A549 (cell line): ENCODE measurements at regions not wholly inside any gene's neighbourhood (a gene's known extent, or its start where the extent isn't known, plus 50 kb on each side); places are given as distances from the start of the nearest gene placed in this dataset.
A peak's percentile ranks its signal among the peaks of the same experiment; 100 is the strongest.

ENCODE experiments used
- ATAC-seq, 2 experiments: fragments of 200-7000 bp in 1 of 2; fragments of >200 bp in 1 of 2; cut with Nextera tagmentation in 1 of 2; cut with Tn5 transposase in 1 of 2; 3 replicates each; pipeline versions ENCODE4 v1.8.0 to v1.9.1; 2018 to 2020; ENCODE audit warnings: mild to moderate bottlenecking in 1 of 2, moderate library complexity in 1 of 2
- CTCF ChIA-PET: fragments of 300-600 bp; sonication (Branson Sonifier 250); formaldehyde crosslinking; extraction: SDS; loops from one replicate; lab custom pipeline; 2021; ENCODE audit warnings: antibody characterized with exemption, inconsistent platforms; lab: Yijun Ruan, JAX
- POLR2A ChIA-PET: fragments of 350-600 bp; formaldehyde crosslinking; extraction: SDS; loops from one replicate; lab custom pipeline; 2021; ENCODE audit warnings: antibody characterized with exemption, inconsistent platforms; lab: Yijun Ruan, JAX
- DNase-seq, 2 experiments: peaks; one replicate each; pipeline versions ENCODE4 v3.0.0 to v3.0.0-alpha.2; 2011 to 2016; ENCODE audit warnings: low read depth in 1 of 2, low spot score in 1 of 2
- FAIRE-seq: peaks from 2 replicates; lab custom pipeline; 2011; peaks lifted over from hg19 to GRCh38; lab: Jason Lieb, UNC
- H3K27ac ChIP-seq, 2 experiments: fragments of >200 bp; sonication (Bioruptor Twin); formaldehyde crosslinking; 3 replicates each; pipeline ENCODE4 v1.5.1; 2016 to 2017
- H3K4me1 ChIP-seq: fragments of >200 bp; sonication (Bioruptor Twin); formaldehyde crosslinking; 3 replicates; pipeline ENCODE4 v1.6.1; 2016
- H3K4me2 ChIP-seq: fragments of >200 bp; sonication (Bioruptor Twin); formaldehyde crosslinking; 3 replicates; pipeline ENCODE4 v1.6.1; 2016
- H3K4me3 ChIP-seq: fragments of >200 bp; sonication (Bioruptor Twin); formaldehyde crosslinking; 3 replicates; pipeline ENCODE4 v1.5.1; 2016
- H3K9me3 ChIP-seq: fragments of >200 bp; sonication (Bioruptor Twin); formaldehyde crosslinking; 3 replicates; pipeline ENCODE4 v1.6.1; 2016
- BHLHE40 ChIP-seq: IDR thresholded peaks from 2 replicates; pipeline ENCODE4 v1.6.1; 2012; ENCODE audit warnings: low read depth, low read length, inconsistent platforms
- CBX2 ChIP-seq: fragments of 200-600 bp; sonication (generic); IDR thresholded peaks from 2 replicates; pipeline ENCODE4 v1.6.1; 2016; ENCODE audit warnings: low read depth, mild to moderate bottlenecking, borderline replicate concordance
- EHF ChIP-seq: fragments of 250-450 bp; sonication (Bioruptor Pico); IDR thresholded peaks from 2 replicates; pipeline ENCODE4 v1.5.0; 2020; ENCODE audit warnings: mild to moderate bottlenecking
- FOSL2 ChIP-seq, 2 experiments: fragments of 450-650 bp in 1 of 2; fragments of >200 bp in 1 of 2; sonication (Bioruptor Twin) in 1 of 2; formaldehyde crosslinking; IDR thresholded peaks; 2 replicates each; pipeline versions ENCODE4 v1.5.0 to v1.6.1; 2016 to 2020; ENCODE audit warnings: mild to moderate bottlenecking in 1 of 2, moderate library complexity in 1 of 2
- HEYL ChIP-seq: fragments of 250-450 bp; sonication (Bioruptor Pico); IDR thresholded peaks from 2 replicates; pipeline ENCODE4 v1.8.0; 2021; ENCODE audit warnings: mild to moderate bottlenecking, moderate library complexity
- JUN ChIP-seq, 2 experiments: fragments of >200 bp; sonication (Bioruptor Twin); formaldehyde crosslinking; IDR thresholded peaks; 2 replicates in 1 of 2; 3 replicates in 1 of 2; pipeline ENCODE4 v1.6.1; 2016 to 2017
- JUNB ChIP-seq: fragments of >200 bp; sonication (Bioruptor Twin); formaldehyde crosslinking; IDR thresholded peaks from 2 replicates; pipeline ENCODE4 v1.6.1; 2016
- NPAS2 ChIP-seq: fragments of 250-450 bp; sonication (Bioruptor Pico); IDR thresholded peaks from 2 replicates; pipeline ENCODE4 v1.8.0; 2022; ENCODE audit warnings: mild to moderate bottlenecking, moderate library complexity, borderline replicate concordance
- PHF8 ChIP-seq: fragments of 200-600 bp; sonication (generic); IDR thresholded peaks from 2 replicates; pipeline ENCODE4 v1.6.1; 2016; ENCODE audit warnings: low read depth, mild to moderate bottlenecking, antibody characterized with exemption, moderate library complexity, borderline replicate concordance
- RARB ChIP-seq: fragments of 250-450 bp; sonication (Bioruptor Pico); IDR thresholded peaks from 2 replicates; pipeline ENCODE4 v1.8.0; 2021; ENCODE audit warnings: mild to moderate bottlenecking, moderate library complexity
- SREBF2 ChIP-seq: fragments of 450-650 bp; IDR thresholded peaks from 2 replicates; pipeline ENCODE4 v1.6.1; 2014; ENCODE audit warnings: mild to moderate bottlenecking, moderate library complexity
- ZNF302 ChIP-seq: fragments of 250-450 bp; sonication (Bioruptor Pico); IDR thresholded peaks from 2 replicates; pipeline ENCODE4 v1.9.0; 2021; ENCODE audit warnings: inconsistent platforms, mild to moderate bottlenecking, moderate library complexity
- WGBS: methylation state at CpG from one replicate; pipeline ENCODE4 v1.1.6; 2017; ENCODE audit errors: missing lambda C conversion rate; 5-methylcytosine and 5-hydroxymethylcytosine counted together
- TF ChIP-seq, protein P1 (sequence below): fragments of 450-650 bp; IDR thresholded peaks from 2 replicates; pipeline ENCODE4 v1.6.1; 2014; ENCODE audit warnings: antibody characterized with exemption
- TF ChIP-seq, protein P2 (sequence below): fragments of >200 bp; sonication (Bioruptor Twin); formaldehyde crosslinking; IDR thresholded peaks from 3 replicates; pipeline ENCODE4 v1.6.1; 2016
- TF ChIP-seq, protein P3 (sequence below): IDR thresholded peaks from 2 replicates; pipeline ENCODE4 v1.6.1; 2012

DNA sequence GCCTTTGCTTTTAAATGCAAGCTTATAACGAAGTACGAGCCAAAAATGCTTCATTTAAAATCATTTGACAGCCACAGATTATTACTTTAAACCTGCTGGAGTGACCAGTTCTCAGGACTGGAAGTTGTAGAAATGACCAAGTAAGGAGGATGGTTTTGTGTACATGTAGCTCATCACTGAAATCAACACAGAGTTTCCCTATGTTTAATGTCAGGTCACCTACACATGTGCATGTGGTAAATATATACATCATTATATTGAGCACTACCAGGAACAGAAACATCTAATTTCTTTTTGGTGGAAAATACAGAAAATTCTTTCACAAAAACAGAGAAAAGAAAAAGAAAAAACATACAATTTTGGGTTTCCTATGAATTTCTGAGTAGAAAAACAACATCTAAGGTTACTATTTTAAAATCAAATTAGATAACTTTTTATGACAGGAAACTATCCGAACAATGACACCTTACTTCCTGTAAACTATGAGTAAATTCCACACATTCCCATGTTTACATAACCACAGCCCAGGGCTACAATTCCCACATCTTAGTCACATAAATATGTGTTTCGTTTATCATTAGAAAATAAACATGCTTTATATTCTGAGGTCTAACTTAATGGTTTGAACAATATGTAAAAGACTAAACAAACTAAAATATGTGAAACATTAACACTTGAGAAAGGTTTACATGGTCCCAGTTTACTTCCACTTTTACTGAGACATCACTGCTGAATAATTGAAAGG lies 73.6 kb downstream of the ZNF281 start (continued):
- TF ChIP-seq, protein P1, sequence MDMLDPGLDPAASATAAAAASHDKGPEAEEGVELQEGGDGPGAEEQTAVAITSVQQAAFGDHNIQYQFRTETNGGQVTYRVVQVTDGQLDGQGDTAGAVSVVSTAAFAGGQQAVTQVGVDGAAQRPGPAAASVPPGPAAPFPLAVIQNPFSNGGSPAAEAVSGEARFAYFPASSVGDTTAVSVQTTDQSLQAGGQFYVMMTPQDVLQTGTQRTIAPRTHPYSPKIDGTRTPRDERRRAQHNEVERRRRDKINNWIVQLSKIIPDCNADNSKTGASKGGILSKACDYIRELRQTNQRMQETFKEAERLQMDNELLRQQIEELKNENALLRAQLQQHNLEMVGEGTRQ = no peak
- TF ChIP-seq, protein P2, sequence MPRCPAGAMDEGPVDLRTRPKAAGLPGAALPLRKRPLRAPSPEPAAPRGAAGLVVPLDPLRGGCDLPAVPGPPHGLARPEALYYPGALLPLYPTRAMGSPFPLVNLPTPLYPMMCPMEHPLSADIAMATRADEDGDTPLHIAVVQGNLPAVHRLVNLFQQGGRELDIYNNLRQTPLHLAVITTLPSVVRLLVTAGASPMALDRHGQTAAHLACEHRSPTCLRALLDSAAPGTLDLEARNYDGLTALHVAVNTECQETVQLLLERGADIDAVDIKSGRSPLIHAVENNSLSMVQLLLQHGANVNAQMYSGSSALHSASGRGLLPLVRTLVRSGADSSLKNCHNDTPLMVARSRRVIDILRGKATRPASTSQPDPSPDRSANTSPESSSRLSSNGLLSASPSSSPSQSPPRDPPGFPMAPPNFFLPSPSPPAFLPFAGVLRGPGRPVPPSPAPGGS = 0 out of 3 replicates have a peak, but pooled peaks have one; percentile 42
- no peak for TF ChIP-seq ZNF302 (CRISPR knock-in tag)
- no peak for TF ChIP-seq HEYL
- TF ChIP-seq NPAS2 (CRISPR knock-in tag) = no peak
- TF ChIP-seq, all 56 proteins: peak for 10

DNA sequence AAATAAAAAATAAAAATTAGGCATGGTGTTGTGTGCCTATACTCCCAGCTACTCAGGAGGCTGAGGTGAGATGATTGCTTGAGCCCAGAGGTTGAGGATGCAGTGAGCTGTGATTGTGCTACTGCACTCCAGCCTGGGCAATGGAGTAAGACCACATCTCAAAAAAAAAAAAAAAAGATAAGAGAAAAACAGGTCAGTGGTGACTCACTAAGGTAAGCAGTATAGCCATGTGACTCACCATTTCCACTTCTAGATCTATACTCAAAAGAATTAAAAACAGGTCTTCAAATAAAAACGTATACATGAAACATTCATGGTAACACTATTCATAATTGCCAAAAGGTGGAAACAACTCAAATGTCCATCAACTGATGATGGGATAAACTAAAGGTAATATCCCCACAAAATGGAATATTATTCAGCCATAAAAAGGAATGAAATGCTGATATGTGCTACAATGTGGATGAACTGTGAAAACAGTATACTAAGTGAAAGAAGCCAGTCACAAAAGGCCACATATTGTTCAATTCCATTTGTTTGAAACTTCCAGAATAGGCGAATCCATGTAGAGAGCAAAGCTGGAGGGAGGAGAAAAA lies 75.1 kb downstream of the ZNF281 start:
- Histone ChIP-seq H3K4me2 (peak overlapping the region; percentile 56), H3K9me3 (no peaks in the 10 kb centered on the region), H3K4me3 (no peak overlapping the region), H3K4me1 (peaks cover 42% of the 10 kb centered on the region)
- no peak for ATAC-seq
- TF ChIP-seq RARB (CRISPR knock-in tag) = no peak
- TF ChIP-seq FOSL2 (IDR thresholded peaks at IDR 0.05) = peak; percentile 37; the same call in 1 of the 2 replicates
- peak; percentile 75 for TF ChIP-seq FOSL2 (CRISPR knock-in tag; IDR thresholded peaks at IDR 0.05)
- TF ChIP-seq, protein P3, sequence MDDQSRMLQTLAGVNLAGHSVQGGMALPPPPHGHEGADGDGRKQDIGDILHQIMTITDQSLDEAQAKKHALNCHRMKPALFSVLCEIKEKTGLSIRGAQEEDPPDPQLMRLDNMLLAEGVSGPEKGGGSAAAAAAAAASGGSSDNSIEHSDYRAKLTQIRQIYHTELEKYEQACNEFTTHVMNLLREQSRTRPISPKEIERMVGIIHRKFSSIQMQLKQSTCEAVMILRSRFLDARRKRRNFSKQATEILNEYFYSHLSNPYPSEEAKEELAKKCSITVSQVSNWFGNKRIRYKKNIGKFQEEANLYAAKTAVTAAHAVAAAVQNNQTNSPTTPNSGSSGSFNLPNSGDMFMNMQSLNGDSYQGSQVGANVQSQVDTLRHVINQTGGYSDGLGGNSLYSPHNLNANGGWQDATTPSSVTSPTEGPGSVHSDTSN = no peak
- no peak for TF ChIP-seq SREBF2
- TF ChIP-seq PHF8 = no peak
- peak; percentile 53 for TF ChIP-seq JUNB
- TF ChIP-seq, all 56 proteins: peak for 2
- WGBS = 50% methylated on average over 2 of the region's 2 CpGs
- DNase-seq = no peak
- ChIA-PET POLR2A (no interaction called here), CTCF (no interaction called here)
- H3K27ac ChIP-seq = peak overlapping the region; percentile 47 to 78
- no peak for FAIRE-seq

DNA sequence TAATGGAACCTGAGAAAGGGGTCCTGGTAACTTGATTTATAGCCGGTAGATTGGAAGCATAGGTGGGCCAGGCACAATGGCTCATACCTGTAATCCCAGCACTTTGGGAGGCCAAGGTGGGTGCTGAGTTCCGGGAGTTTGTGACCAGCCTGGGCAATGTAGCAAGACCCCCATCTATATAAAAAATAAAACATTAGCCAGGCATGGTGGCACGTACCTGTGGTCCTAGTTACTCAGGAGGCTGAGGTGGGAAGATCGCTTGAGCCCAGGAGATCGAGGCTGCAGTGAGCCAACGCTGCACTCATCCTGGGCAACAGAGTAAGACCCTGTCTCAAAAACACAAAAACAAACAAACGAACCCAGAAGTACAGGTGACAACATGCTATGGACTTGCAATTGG lies 76.5 kb downstream of the ZNF281 start:
- DNase-seq (no peak), FAIRE-seq (no peak), ATAC-seq (no peak)
- TF ChIP-seq, protein P3 = no peak
- TF ChIP-seq EHF (CRISPR knock-in tag) (no peak), HEYL (no peak), JUNB (no peak), JUN (IDR thresholded peaks at IDR 0.05) (no peak), CBX2 (no peak), BHLHE40 (no peak)
- POLR2A ChIA-PET = no interaction called here
- no peaks in the 10 kb centered on the region for H3K9me3 ChIP-seq
- CTCF ChIA-PET = interaction anchor here (1.4 kb wide), 1 partner anchor 12 kb away, joined by 3 read pairs; no protein-coding TSS in a partner anchor
- peaks cover 41% of the 10 kb centered on the region for H3K4me1 ChIP-seq
- no peak overlapping the region for H3K4me3 ChIP-seq
- WGBS = 92% methylated on average over 7 of the region's 7 CpGs
- H3K4me2 ChIP-seq = peak overlapping the region; percentile 56; the same call in 1 of the 3 replicates
- peak overlapping the region in 1 of 2 experiments; percentile 78; a peak in 4 of 6 replicates for H3K27ac ChIP-seq
